ENCODE measurements at regions not wholly inside any gene's neighbourhood (a gene's known extent, or its start where the extent isn't known, plus 50 kb on each side); places are given as distances from the start of the nearest gene placed in this dataset.

DNA sequence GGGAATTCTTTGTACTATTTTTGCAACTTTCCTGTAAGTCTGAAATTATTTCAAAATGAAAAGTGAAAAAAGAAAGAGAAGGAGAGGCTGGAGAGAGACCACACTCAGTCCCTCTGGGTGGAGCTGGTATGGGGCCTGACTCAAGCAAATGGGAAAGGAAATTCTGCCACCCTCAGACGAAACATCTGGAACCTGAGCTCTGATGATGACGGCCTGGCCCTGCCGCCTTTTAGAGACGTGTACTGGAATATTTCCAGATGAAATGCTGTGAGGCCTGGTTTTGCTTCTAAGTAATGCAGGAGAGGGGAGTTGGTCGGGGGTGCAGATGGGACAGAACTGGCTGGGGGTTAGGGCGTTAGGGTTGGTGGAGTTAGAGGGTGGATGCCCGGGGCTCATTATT lies 57.4 kb upstream of the GLI2 start:
- TF ChIP-seq, protein P1, sequence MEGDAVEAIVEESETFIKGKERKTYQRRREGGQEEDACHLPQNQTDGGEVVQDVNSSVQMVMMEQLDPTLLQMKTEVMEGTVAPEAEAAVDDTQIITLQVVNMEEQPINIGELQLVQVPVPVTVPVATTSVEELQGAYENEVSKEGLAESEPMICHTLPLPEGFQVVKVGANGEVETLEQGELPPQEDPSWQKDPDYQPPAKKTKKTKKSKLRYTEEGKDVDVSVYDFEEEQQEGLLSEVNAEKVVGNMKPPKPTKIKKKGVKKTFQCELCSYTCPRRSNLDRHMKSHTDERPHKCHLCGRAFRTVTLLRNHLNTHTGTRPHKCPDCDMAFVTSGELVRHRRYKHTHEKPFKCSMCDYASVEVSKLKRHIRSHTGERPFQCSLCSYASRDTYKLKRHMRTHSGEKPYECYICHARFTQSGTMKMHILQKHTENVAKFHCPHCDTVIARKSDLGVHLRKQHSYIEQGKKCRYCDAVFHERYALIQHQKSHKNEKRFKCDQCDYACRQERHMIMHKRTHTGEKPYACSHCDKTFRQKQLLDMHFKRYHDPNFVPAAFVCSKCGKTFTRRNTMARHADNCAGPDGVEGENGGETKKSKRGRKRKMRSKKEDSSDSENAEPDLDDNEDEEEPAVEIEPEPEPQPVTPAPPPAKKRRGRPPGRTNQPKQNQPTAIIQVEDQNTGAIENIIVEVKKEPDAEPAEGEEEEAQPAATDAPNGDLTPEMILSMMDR (IDR thresholded peaks at IDR 0.05; ENCODE audit: low read length): no peak
- no peak for TF ChIP-seq EZH2 (IDR thresholded peaks at IDR 0.05; ENCODE audit: borderline replicate concordance, low read length)

Data from OCI-LY1 (cell line).